Esophagus muscularis mucosa (tissue), 4 donors: ENCODE measurements at regions not wholly inside any gene's neighbourhood (a gene's known extent, or its start where the extent isn't known, plus 50 kb on each side); places are given as distances from the start of the nearest gene placed in this dataset.

Experiments
- DNase-seq: peaks from one replicate; pipeline ENCODE4 v3.0.0-alpha.2; 2017; ENCODE audit errors: extremely low spot score
- H3K27ac ChIP-seq, 4 donors: fragments of 200-600 bp; sonication (generic); replicated peaks in 1 of 4; 1 replicate in 3 of 4; 2 replicates in 1 of 4; pipeline ENCODE4 v1.5.1; 2016 to 2019; ENCODE audit warnings: mild to moderate bottlenecking in 1 of 4
- H3K27me3 ChIP-seq, 4 donors: fragments of 200-600 bp; sonication (generic); one replicate each; pipeline versions ENCODE4 v1.5.1 to v1.6.0; 2016 to 2019
- H3K36me3 ChIP-seq, 4 donors: fragments of 200-600 bp; sonication (generic); one replicate each; pipeline ENCODE4 v1.5.1; 2016 to 2019
- H3K4me1 ChIP-seq, 4 donors: fragments of 200-600 bp; sonication (generic); one replicate each; pipeline ENCODE4 v1.5.1; 2016 to 2019
- H3K4me3 ChIP-seq, 4 donors: fragments of 200-600 bp; sonication (generic); 1 replicate in 2 of 4; 2 replicates in 2 of 4; pipeline ENCODE4 v1.5.1; 2016 to 2019; ENCODE audit warnings: mild to moderate bottlenecking in 4 of 4, moderate library complexity in 1 of 4
- H3K9me3 ChIP-seq, 4 donors: fragments of 200-600 bp; sonication (generic); 1 replicate in 3 of 4; 2 replicates in 1 of 4; pipeline ENCODE4 v1.5.1; 2016 to 2019
- EP300 ChIP-seq: sonication (generic); formaldehyde crosslinking; IDR thresholded peaks from one replicate; pipeline ENCODE4 v1.6.1; 2017; ENCODE audit warnings: antibody characterized with exemption
- POLR2A ChIP-seq: fragments of 450-650 bp; IDR thresholded peaks from one replicate; pipeline ENCODE4 v1.6.1; 2017; ENCODE audit warnings: antibody characterized with exemption, moderate library complexity, mild to moderate bottlenecking, low read depth
- POLR2AphosphoS5 ChIP-seq, 2 donors: sonication (generic); formaldehyde crosslinking; IDR thresholded peaks; one replicate each; pipeline ENCODE4 v1.6.1; 2017; ENCODE audit warnings: antibody characterized with exemption in 2 of 2
- WGBS: methylation state at CpG from one replicate; pipeline ENCODE4 v1.1.5; 2018; 5-methylcytosine and 5-hydroxymethylcytosine counted together
- intact Hi-C: fragments of 100-400 bp; cut with DNase I; formaldehyde crosslinking; loops from one replicate; pipeline ENCODE4 v1.15.1; 2023
- TF ChIP-seq, protein P1 (sequence below), 3 experiments: fragments of 200-600 bp in 2 of 3; fragments of 450-650 bp in 1 of 3; sonication (generic) in 2 of 3; IDR thresholded peaks; one replicate each; pipeline ENCODE4 v1.5.1; 2017 to 2019; ENCODE audit warnings: antibody characterized with exemption in 3 of 3, mild to moderate bottlenecking in 2 of 3, moderate library complexity in 1 of 3

- Histone ChIP-seq H3K36me3 (no peaks in the 10 kb centered on the region), H3K4me3 (no peak overlapping the region), H3K9me3 (no peaks in the 10 kb centered on the region), H3K4me1 (peaks cover under 1 to 4% (median 3%) of the 10 kb centered on the region in 4 donors), H3K27me3 (peaks cover 0 to 60% (median 0%) of the 10 kb centered on the region in 4 donors), H3K27ac (no peak overlapping the region)
- TF ChIP-seq POLR2A (no peak), EP300 (no peak), POLR2AphosphoS5 (IDR thresholded peaks at IDR 0.05) (no peak)
- TF ChIP-seq, protein P1, sequence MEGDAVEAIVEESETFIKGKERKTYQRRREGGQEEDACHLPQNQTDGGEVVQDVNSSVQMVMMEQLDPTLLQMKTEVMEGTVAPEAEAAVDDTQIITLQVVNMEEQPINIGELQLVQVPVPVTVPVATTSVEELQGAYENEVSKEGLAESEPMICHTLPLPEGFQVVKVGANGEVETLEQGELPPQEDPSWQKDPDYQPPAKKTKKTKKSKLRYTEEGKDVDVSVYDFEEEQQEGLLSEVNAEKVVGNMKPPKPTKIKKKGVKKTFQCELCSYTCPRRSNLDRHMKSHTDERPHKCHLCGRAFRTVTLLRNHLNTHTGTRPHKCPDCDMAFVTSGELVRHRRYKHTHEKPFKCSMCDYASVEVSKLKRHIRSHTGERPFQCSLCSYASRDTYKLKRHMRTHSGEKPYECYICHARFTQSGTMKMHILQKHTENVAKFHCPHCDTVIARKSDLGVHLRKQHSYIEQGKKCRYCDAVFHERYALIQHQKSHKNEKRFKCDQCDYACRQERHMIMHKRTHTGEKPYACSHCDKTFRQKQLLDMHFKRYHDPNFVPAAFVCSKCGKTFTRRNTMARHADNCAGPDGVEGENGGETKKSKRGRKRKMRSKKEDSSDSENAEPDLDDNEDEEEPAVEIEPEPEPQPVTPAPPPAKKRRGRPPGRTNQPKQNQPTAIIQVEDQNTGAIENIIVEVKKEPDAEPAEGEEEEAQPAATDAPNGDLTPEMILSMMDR (IDR thresholded peaks at IDR 0.05): no peak
- WGBS: 75% methylated on average over 17 of the region's 25 CpGs
- intact Hi-C loops: no loop called here
- no peak for DNase-seq
These were observed 635.4 kb downstream of the BRD1 start for GRCh38 chr22:49192180-49192856.

DNA sequence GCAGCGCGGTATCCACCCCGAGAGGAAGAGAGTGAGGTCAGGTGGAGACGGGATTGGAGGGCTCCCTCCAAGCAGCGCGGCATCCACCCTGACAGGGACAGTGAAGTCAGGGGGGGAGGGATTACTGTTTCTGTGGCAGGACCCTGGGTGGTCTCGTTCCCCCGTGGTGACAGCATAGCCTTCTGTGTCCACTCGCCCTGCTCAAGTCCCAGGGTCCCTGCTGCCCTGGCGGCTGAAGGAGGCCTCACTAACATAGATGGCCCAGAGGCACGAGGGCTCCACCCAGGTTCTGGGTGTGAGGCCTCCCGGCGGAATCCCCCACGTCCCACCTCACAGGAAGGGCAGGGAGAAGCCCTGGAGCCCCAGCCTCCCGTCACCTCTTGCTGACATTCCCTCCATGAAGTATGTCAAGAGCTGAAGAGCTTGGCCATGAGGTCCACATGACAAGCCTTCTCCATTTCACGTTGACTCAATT, 636.1 kb downstream of the BRD1 start:
- peaks cover 0 to 4% (median 0%) of the 10 kb centered on the region in 4 donors for H3K4me1 ChIP-seq
- TF ChIP-seq POLR2A (no peak), EP300 (no peak), POLR2AphosphoS5 (IDR thresholded peaks at IDR 0.05) (no peak)
- TF ChIP-seq, protein P1 (IDR thresholded peaks at IDR 0.05): no peak
- intact Hi-C loops: no loop called here
- no peak for DNase-seq
- H3K9me3 ChIP-seq: no peaks in the 10 kb centered on the region
- H3K27ac ChIP-seq: no peak overlapping the region
- no peak overlapping the region for H3K4me3 ChIP-seq
- H3K36me3 ChIP-seq: no peaks in the 10 kb centered on the region
- H3K27me3 ChIP-seq: peaks cover 0 to 67% (median 0%) of the 10 kb centered on the region in 4 donors
- WGBS: 75% methylated on average over 11 of the region's 16 CpGs

- DNase-seq: no peak
- Histone ChIP-seq H3K4me1 (peaks cover 0 to 4% (median 0%) of the 10 kb centered on the region in 4 donors), H3K27ac (no peak overlapping the region), H3K9me3 (no peaks in the 10 kb centered on the region), H3K36me3 (no peaks in the 10 kb centered on the region), H3K27me3 (peaks cover 0 to 73% (median 0%) of the 10 kb centered on the region in 4 donors), H3K4me3 (no peak overlapping the region)
- 84% methylated on average over 19 of the region's 24 CpGs for WGBS
- intact Hi-C loops: no loop called here
- TF ChIP-seq POLR2A (no peak), POLR2AphosphoS5 (IDR thresholded peaks at IDR 0.05) (no peak), EP300 (no peak)
- TF ChIP-seq, protein P1 (IDR thresholded peaks at IDR 0.05): no peak
These were observed 636.7 kb downstream of the BRD1 start for GRCh38 chr22:49190816-49191505.

DNA sequence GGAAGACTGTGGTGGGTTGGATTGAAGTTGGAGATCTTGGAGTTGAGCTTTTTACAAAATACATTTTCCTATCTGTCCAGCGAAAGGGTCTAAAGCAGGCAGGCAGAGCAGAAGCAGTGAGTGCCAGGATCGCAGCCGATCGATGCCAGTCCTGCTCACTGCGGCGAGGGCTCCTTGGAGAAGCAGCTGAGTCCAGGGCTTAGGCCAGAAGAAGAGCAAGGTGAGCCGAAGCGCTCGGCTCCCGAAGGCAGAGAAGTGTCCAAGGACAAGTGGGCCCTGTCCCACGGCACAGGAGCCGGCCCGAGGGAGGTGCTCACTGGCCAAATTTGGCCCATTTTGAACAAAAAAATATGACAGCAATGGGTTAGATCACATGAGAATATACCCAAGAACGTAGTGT, 637.8 kb downstream of the BRD1 start:
- Histone ChIP-seq H3K27me3 (peaks cover 0 to 83% (median 0%) of the 10 kb centered on the region in 4 donors), H3K4me1 (peaks cover 0 to 4% (median 0%) of the 10 kb centered on the region in 4 donors), H3K27ac (no peak overlapping the region), H3K9me3 (no peaks in the 10 kb centered on the region), H3K4me3 (no peak overlapping the region), H3K36me3 (no peaks in the 10 kb centered on the region)
- TF ChIP-seq, protein P1 (IDR thresholded peaks at IDR 0.05): no peak
- TF ChIP-seq EP300 (no peak), POLR2AphosphoS5 (IDR thresholded peaks at IDR 0.05) (no peak), POLR2A (no peak)
- 84% methylated on average over 14 of the region's 14 CpGs for WGBS
- intact Hi-C loops: no loop called here
- no peak for DNase-seq
